Stimulated activated naive CD8-positive, alpha-beta T cell treated with anti-CD3 and anti-CD28 coated beads, Interleukin-15, Interleukin-2, amounts not matched to agents 100 U/mL and 50 U/mL, for 24 hours (primary cell): ENCODE measurements at regions not wholly inside any gene's neighbourhood (a gene's known extent, or its start where the extent isn't known, plus 50 kb on each side); places are given as distances from the start of the nearest gene placed in this dataset.
"Not testable (repeated sequence)": the region's sequence is repeated elsewhere in the genome, so short reads cannot be mapped to it uniquely, and the experiment has no call there.

ENCODE experiments used
- ATAC-seq: fragments of 150-1000 bp; cut with Tn5 transposase; one replicate; pipeline ENCODE4 v1.10.0; 2021
- DNase-seq: peaks from one replicate; pipeline ENCODE4 v3.0.0; 2021

DNA sequence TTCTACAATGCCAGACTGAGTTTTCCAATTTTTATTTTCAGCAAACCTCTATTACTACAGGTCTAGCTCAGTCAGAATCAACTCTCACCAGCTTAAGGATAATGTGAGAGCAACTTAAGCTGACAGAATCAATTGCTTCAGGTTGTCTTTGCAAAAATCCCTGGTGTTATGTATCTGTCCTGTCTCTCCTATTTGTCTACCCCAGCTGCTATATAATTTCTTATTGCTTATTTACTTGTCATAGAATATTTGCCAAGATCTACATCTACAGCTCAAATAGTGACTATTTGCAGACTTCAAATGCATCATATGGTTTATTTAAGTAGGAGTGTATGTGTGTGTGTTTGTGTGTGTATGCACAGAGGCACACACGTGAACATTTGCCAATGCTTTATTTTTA, 54.1 kb downstream of the FOXG1 start:
- ATAC-seq (no peak), DNase-seq (no peak)

DNA sequence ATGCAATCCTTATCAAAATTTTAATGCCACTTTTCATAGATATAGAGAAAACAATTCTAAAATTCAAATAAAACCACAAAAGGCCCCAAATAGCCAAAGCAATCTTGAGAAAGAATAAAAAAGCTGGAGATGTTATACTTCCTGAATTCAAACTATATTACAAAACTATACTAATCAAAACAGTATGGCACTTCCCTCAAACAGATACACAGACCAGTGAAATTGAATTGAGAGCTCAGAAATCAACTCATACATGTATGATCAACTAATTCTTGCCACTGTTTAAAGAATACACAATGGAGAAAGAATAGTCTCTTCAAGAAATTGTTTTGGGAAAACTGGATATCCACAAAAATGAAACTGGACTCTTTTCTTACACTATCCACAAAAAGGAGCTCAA, 55.4 kb downstream of the FOXG1 start:
- ATAC-seq = no peak
- no peak for DNase-seq

DNA sequence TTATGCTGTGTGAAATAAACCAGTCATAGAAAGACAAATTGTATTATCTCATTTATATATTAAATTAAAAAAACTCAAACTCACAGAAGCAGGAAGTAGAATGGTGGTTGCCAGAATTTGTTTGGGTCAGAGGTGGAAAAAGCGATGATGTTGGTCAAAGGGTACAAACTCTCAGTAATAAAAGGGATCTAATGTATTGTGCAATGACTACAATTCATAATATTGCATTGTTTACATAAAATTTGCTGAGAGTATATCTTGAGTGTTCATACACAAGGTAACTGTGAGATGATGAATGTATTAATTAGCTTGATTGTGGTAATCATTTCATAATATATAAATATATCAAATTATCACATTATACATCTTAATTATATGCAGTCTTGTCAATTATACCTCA, 56.7 kb downstream of the FOXG1 start:
- ATAC-seq (no peak), DNase-seq (no peak)

DNA sequence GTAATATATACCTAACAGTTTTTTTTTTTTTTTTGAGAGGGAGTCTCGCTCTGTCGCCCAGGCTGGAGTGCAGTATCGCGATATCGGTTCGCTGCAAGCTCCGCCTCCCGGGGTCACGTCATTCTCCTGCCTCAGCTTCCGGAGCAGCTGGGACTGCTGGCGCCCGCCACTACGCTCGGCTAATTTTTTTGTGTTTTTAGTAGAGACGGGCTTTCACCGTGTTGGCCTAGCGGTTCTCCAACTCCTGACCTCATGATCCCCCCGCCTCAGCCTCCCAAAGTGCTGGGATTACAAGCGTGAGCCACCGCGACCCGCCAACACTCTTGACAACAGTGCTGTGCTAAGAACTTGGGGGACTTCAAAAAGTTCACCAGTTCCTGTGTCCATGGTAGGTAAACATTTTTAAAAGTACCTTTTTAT, 63.5 kb downstream of the FOXG1 start:
- DNase-seq = no peak
- no peak for ATAC-seq

DNA sequence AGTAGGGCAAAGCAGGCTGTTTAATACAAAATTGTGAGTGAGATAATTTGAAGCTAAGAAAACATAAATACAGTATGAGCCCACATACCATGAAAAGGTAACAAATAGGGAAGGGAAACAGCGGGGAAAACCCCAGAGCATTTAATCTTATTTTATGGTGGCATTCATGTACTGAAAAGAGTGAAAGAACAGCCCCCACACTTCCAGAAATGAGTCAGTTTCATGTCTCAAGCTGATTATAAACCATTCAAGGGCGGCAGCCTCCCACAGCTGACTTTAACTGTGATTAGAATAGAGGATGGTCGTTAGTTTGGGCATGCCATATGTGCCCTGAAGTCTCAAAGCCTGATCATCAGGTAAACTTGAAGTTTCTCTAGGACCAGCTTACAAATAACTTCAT, 64.5 kb downstream of the FOXG1 start:
- no peak for DNase-seq
- ATAC-seq = no peak

DNA sequence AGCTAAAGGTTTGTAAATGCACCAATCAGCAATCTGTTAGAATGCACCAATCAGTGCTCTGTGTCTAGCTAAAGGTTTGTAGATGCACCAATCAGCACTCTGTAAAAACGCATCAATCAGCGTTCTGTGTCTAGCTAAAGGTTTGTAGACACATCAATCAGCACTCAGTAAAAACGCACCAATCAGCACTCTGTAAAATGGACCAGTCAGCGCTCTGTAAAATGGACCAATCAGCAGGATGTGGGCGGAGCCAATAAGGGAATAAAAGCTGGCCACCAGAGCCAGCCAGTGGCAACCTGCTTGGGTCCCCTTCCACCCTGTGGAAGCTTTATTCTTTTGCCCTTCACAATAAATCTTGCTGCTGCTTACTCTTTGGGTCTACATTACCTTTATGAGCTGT, 76.0 kb downstream of the FOXG1 start:
- not testable (repeated sequence) for ATAC-seq

DNA sequence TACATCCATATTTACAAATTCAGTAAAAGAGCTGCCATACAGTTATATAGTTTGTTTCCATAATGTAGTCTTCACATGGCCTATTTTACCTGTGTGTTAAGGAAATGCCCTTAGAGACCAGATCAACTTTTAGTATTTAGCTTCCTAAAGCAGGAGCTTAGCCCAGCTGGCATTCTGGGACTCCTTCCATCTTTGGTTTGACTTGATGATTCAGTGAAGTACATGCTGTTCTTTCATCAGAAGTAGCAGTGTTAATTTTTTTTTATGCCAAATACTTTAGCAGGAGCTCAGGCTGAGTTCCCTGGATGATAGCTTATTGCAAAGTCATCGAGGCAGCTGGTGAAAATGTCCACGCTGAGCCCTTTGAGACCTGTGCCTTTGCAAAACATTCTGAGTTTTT, 101.0 kb downstream of the FOXG1 start:
- DNase-seq = no peak
- ATAC-seq = no peak

More for the DNA sequence above, 76.0 kb downstream of the FOXG1 start:
- not testable (repeated sequence) for DNase-seq

DNA sequence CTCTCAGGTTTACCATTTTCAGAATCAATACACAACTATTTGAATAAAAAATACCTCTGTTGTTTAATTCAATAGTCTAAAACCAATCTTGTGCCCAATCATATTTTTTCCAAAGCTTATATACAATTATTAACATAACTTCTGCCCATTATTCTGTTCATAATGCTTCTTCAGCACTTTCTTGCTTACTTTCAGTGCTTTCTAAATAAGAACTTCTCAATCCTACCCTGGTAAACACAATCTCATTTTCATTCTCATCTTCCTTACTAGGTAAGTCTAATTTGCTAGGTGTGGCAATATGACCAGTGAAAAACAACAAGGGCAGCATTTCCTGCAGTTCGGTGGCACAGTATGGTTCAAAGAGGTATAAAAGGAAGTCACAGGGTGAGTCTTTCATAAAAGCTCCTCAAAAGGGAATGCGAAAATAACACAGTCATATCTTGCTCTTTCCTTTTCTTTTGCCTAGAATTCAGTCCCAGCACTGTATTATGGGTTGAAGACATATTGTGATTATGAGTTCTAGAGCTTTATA, 103.5 kb downstream of the FOXG1 start:
- DNase-seq (no peak), ATAC-seq (no peak)

DNA sequence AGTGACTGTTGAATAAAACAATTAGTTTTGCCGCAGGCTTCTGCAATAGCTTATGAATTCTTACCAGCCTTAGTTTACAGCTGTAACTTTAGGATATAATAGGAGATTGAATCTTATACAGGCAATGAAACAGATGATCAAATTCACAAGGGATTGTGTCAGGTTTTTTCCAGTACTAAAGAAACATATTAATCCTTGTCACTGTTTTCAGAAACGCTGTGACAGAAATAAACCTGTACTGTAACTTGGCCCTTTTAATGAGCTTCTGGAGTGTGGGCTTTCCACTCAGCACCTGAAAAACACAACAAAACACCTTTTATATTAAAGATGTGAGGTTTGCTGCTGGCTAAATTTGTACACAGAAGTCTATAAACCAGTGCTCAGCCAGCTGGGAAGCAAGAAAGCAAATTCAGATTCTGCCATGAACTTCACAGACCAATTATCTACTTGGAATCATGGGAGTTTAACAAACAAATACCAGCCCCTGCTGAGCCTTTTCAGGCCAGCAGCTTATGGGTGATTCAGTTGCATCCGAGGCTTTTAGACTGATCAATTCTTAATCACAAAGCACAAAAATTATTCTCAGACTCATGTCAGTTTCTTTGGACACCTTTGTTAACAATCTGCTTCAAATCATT, 109.5 kb downstream of the FOXG1 start:
- DNase-seq = no peak
- ATAC-seq = no peak

DNA sequence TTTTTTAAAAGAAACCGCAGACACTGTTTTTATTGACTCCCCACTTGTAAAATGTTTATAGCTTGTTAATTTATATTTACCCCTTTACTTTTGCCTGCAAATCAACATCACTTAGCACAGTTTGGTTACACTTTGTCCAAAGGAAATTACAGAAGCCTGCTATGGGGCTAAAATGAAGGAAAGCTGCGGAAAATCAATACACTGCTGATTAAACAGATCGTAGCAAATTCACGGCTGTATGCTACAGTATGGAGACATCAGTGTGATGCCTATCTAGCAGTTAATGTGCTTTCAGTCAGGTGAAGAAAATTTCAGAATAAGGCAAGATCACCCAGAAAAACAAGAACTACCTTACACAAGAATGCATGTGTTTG, 110.0 kb downstream of the FOXG1 start:
- no peak for DNase-seq
- ATAC-seq = no peak

DNA sequence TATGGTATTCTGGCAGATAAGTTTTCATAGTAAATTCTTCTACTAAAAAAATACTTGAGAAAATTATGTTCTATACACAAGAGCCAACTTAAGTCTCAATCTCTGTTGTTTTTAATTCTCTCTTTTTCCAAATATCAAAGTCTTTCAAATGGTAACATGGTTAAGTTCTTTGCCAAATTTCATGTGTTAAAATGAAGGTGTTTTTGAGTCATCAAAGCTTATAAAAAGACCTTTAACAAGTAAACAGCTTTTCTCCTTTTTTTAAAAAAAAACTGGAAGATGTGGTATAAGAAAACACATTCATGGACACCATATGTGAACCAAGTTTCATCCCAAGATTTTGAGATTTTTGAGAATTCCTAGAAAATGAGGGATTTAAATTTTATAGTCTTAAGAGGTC, 111.3 kb downstream of the FOXG1 start:
- DNase-seq (no peak), ATAC-seq (no peak)

DNA sequence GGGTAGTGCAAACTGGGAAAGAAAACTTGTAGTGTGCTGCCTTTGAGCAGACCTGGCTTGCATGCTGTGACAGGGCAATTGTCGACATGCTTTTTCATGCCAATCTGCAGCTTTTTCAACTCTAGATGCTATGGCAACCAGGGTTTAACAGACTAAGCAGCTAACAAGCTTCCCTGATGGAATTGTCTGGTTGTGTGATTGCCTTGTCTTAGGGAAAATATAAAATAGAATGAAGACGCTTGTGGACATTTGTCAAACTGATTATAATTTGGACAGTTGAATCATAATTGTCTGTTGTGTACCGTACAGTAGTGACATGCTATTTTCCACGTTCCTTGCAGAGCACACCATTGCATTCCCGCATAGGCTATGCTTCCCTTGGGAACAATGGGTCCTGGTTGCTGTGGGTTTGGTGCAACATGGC, 113.0 kb downstream of the FOXG1 start:
- ATAC-seq (no peak), DNase-seq (no peak)

DNA sequence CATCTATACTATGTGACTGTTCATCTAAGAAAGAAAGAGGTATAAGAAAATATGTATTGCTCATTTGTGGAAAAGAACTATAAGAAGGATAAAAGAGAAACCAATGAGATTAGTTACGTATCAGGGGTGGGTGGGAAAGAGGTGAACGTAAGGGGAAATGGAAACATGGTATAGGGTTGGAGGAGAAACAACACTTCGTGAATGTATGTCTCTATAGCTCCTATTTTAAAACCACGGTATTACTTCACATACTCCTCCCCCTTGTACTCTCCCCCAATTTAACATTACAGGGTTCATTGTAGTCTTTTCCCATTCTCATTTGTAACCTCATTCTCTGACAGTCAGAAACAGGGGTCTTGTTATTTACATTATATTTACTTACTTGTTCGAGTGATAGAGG, 120.4 kb downstream of the FOXG1 start:
- no peak for DNase-seq
- no peak for ATAC-seq

DNA sequence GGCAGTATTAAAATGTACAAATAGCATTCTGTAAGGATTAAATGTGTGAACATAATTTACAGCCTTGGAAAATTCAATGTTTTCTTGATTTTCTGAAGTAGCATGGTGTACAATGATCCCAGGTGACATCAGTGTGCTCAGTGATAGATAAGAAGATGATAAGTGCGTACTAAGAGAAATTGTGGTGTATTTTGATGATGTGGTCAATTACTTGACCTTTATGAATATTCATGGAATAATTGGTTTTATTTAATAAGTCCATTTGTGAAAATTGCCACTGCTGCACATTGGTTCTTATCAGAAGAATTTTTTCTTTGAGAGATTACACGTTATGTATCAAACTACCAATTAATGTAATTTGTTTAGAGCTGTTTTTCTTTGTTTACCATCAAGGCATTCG, 128.8 kb downstream of the FOXG1 start:
- ATAC-seq = no peak
- no peak for DNase-seq

DNA sequence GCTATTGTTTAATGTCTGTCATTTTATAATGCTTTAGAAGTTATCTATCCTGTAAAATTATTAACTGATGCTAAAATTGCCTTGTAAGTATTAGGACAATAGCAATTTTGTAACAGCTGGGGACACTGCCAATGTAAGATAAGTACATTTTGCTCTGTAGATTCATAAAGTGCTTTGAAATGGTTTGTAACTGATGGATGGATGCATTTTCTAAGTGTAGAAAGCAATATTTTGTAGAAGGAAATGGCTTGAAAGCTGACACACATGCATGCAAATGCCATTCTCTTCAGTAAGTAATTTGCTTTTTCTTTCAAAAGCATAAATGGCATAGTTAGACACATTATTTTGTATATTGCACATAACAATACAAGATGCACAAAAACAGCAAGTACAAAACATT, 129.8 kb downstream of the FOXG1 start:
- DNase-seq (no peak), ATAC-seq (no peak)

DNA sequence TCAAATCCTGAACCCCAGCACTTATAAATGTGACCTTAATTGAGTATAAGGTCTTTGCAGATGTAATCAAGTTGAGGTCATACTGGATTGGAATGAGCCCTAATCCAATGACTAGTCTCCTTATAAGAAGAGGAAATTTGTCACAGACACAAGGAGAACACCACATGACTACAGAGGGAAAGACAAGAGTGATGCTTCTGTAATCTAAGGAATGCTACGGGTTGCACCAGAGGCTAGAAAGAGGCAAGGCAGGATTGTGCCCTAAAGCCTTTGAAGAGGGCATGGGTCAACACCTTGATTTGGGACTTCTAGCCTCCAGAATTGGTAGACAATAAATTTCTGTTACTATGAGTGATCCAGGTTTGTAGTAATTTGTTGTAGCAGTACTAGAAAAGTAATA, 135.0 kb downstream of the FOXG1 start:
- ATAC-seq = no peak
- DNase-seq = no peak

DNA sequence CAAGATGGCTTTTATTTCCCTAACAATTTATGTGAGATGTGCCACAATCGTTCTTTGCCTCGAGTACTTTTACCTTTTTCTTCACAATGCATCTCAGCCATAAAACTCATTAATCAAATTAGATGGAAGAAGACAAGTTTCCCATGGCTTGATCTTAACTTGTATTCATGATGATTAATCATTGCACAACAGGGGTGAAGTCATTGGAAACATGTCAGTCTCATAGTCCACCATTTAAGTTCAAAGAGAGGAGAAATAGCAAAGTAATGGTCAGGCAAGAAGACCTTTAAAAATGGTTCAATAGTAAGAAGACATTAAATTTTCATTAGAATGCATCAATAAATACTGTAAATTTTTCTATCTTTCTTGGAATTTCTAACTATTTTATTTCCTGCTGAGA, 136.3 kb downstream of the FOXG1 start:
- DNase-seq (no peak), ATAC-seq (no peak)

DNA sequence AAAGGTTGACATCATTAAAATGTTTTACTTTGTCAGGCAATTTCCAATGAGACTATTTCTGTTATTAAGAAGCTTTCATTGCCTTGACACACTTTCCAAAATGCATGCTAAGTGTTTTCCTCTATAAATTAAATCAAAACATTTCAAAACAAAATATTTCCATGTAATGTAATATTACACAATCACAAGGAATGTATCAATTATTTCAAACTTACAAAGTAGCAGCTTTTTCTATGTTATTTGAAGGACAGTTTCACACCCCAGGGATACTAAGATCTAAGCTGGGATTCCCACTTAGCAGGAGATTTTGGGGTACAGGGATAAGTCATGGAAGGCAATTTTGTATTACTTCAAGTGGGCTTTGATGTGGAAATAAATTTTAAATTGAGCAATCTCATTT, 144.9 kb downstream of the FOXG1 start:
- ATAC-seq = no peak
- DNase-seq = no peak

DNA sequence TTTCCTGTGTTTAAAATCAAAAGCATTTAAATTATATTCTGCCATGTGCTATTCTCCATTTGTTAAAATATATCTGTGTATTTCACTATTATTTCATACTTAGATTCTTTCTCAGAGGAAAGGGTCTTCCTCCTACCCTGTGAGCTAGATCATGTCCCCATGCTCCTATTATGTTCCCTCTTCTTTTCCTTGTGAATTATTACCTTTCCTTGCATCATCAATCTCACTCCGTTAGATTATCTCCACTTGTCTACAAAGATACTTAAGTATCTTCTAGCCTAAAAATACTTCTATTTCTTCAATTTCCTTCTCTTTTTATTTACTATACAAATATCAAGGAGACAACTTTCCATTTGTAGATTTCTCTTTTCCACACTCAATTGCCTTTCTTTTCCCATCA, 146.5 kb downstream of the FOXG1 start:
- DNase-seq = no peak
- no peak for ATAC-seq

DNA sequence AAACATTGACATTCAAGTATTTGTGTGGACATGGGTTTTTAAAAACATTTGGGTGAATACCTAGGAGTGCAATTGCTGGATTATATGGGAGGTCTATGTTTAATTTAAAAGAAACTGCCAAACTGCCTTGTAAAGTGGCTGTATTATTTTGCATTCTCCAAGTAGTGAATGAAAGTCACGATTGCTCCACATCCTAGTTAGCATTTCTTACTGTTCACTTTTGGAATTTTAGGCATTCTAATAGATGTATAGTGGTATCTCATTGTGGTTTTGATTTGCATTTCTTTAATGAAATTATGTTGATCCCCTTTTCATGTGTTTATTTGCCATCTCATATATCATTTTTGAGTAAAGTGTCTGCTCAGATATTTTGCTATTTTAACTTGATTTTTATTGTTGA, 159.5 kb downstream of the FOXG1 start:
- DNase-seq (no peak), ATAC-seq (no peak)

DNA sequence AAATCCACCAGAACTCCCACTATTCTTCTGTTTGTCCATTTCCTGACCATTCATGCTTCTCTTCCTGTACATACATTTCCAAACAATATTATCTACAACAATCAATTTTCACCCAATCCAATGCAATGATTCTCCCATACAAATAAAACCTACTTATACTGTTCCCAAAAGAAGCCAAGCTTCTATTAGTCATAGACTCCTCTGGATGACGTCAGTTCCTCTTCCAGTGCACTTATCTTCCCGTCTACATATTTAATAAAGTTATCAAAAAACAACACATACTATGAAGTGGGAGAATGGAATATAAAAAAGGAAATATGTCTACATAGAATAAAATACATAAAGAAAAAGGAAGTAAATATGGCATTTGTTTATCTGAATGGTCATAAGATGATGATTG, 165.4 kb downstream of the FOXG1 start:
- DNase-seq = no peak
- no peak for ATAC-seq

DNA sequence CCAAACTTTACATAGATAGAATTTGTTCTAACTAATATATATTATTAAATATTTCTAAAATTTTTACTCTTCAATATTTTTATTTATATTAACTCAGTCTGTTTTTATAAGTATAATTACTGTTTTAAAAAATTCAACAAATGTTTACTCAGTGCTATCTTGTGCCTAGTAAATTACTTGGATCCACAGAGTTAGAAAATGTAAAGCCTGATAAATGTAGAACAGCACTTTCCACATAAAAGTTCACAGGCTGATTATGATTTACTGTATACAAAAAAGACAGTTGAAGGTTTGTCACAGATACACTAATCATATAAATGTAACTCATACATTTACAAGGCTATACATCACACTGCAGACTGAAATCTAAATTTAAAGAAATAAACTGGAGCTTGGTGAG, 170.0 kb downstream of the FOXG1 start:
- DNase-seq (no peak), ATAC-seq (no peak)

DNA sequence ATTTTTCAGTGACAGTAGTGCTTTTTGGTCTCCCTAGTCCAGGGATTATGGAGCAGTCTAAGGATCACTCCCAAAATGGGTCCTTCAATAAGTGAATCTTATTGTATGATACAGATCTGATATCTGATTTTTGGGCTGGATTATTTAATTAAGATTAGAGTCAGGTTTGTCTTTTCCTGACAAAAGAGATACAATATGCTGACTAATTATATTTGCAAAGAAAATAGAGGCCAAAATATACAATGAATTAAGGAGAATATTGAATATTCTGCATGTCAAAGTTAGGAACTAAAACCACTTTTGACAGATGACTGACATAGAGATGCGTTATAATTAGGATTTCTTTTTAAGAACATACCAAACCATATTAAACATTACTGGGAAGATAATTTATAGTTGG, 175.2 kb downstream of the FOXG1 start:
- no peak for ATAC-seq
- no peak for DNase-seq

DNA sequence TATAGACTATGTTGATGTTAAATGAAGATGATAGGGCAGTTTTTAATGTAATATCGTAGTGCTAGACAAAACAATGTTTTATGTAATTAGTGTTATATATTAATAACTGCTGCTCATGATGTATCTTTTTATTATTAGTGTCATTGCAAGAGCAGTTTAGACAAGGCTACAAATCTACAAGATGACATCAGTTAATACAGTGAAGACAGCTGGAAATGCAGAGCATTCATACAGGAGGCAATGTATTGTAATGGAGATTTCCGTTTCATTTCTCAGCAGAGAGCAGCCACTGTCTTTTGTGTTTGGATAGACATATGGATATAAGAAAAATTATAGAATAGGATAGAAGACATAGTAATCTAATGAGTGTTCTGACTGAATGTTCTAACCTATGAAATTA, 178.0 kb downstream of the FOXG1 start:
- DNase-seq (no peak), ATAC-seq (no peak)

DNA sequence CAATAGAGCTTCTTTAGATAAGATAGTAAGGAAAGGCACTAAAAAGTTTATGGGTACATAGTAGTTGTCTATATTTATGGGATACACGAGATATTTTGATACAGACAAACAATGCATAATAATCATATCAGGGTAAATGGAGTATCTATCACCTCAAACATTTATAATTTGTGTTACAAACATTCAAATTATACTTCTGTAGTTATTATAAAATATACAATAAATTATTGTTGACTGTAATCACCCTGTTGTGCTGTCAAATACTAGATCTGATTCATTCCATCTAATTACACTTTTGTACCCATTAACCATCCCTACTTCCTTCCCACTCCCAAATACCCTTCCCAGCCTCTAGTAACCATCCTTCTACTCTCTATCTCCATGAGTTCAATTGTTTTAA, 179.7 kb downstream of the FOXG1 start:
- ATAC-seq (no peak), DNase-seq (no peak)
